ENCODE measurements at regions not wholly inside any gene's neighbourhood (a gene's known extent, or its start where the extent isn't known, plus 50 kb on each side); places are given as distances from the start of the nearest gene placed in this dataset.

- no peak overlapping the region for H3K27ac ChIP-seq
- no peak for TF ChIP-seq CTCF (conservative IDR thresholded peaks at IDR 0.05)
Observed at GRCh38 chr1:115176189-115176588, 86.9 kb upstream of the TSPAN2 start.

GRCh38 chr1:115175596-115175995 is 86.3 kb upstream of the TSPAN2 start:
- no peak overlapping the region for H3K27ac ChIP-seq
- no peak for TF ChIP-seq CTCF (conservative IDR thresholded peaks at IDR 0.05)

- H3K27ac ChIP-seq, result no peak overlapping the region
Observed at GRCh38 chr1:115173151-115173550, 83.8 kb upstream of the TSPAN2 start.

GRCh38 chr1:115172270-115172669 is 83.0 kb upstream of the TSPAN2 start:
- H3K27ac ChIP-seq, result no peak overlapping the region
- no peak for TF ChIP-seq CTCF (conservative IDR thresholded peaks at IDR 0.05)

More at GRCh38 chr1:115173151-115173550, 83.8 kb upstream of the TSPAN2 start:
- TF ChIP-seq CTCF (conservative IDR thresholded peaks at IDR 0.05), result no peak

GRCh38 chr1:115170961-115171392 is 81.7 kb upstream of the TSPAN2 start:
- TF ChIP-seq CTCF (conservative IDR thresholded peaks at IDR 0.05), result no peak
- H3K27ac ChIP-seq, result no peak overlapping the region

- TF ChIP-seq CTCF (conservative IDR thresholded peaks at IDR 0.05), result no peak
- H3K27ac ChIP-seq, result no peak overlapping the region
Observed at GRCh38 chr1:115170377-115170776, 81.1 kb upstream of the TSPAN2 start.

GRCh38 chr1:115168026-115168425 is 78.7 kb upstream of the TSPAN2 start:
- no peak overlapping the region for H3K27ac ChIP-seq
- no peak for TF ChIP-seq CTCF (conservative IDR thresholded peaks at IDR 0.05)
